Peyer's patch (tissue), 4 donors: ENCODE measurements at regions not wholly inside any gene's neighbourhood (a gene's known extent, or its start where the extent isn't known, plus 50 kb on each side); places are given as distances from the start of the nearest gene placed in this dataset.

Source experiments
- DNase-seq, 3 donors: peaks; one replicate each; pipeline ENCODE4 v3.0.0-alpha.2; 2017 to 2019
- H3K27ac ChIP-seq, 4 donors: fragments of 200-600 bp; sonication (generic); one replicate each; pipeline ENCODE4 v1.5.1; 2016 to 2019
- H3K27me3 ChIP-seq, 2 donors: fragments of 200-600 bp; sonication (generic); one replicate each; pipeline ENCODE4 v1.5.1; 2019
- H3K36me3 ChIP-seq, 3 donors: fragments of 200-600 bp; sonication (generic); one replicate each; pipeline ENCODE4 v1.5.1; 2016 to 2019
- H3K4me1 ChIP-seq, 4 donors: fragments of 200-600 bp; sonication (generic); one replicate each; pipeline ENCODE4 v1.5.1; 2016 to 2019
- H3K4me3 ChIP-seq, 4 donors: fragments of 200-600 bp; sonication (generic); 1 replicate in 3 of 4; 2 replicates in 1 of 4; pipeline ENCODE4 v1.5.1; 2016 to 2019; ENCODE audit warnings: mild to moderate bottlenecking in 1 of 4
- H3K9me3 ChIP-seq, 4 donors: fragments of 200-600 bp; sonication (generic); one replicate each; pipeline ENCODE4 v1.5.1; 2016 to 2019; ENCODE audit warnings: mild to moderate bottlenecking in 1 of 4
- CTCF ChIP-seq, 6 experiments: fragments of 450-650 bp in 4 of 6; fragments of 200-600 bp in 2 of 6; sonication (generic) in 1 of 6; IDR thresholded peaks; one replicate each; pipeline ENCODE4 v1.5.1; 2017 to 2019; ENCODE audit warnings: antibody characterized with exemption in 6 of 6, mild to moderate bottlenecking in 3 of 6, moderate library complexity in 1 of 6
- POLR2A ChIP-seq, 2 donors: fragments of 450-650 bp; IDR thresholded peaks; one replicate each; pipeline ENCODE4 v1.5.1; 2017; ENCODE audit warnings: antibody characterized with exemption in 2 of 2, mild to moderate bottlenecking in 2 of 2, moderate library complexity in 2 of 2

- no peak for DNase-seq
- Histone ChIP-seq H3K9me3 (no peaks in the 10 kb centered on the region), H3K27ac (no peak overlapping the region), H3K4me3 (no peak overlapping the region), H3K27me3 (no peaks in the 10 kb centered on the region), H3K4me1 (no peaks in the 10 kb centered on the region), H3K36me3 (no peaks in the 10 kb centered on the region)
- no peak for TF ChIP-seq CTCF (IDR thresholded peaks at IDR 0.05)
- TF ChIP-seq POLR2A (IDR thresholded peaks at IDR 0.05): no peak
Observed at GRCh38 chrX:120819126-120819525, 56.5 kb downstream of the CT47B1 start.

- Histone ChIP-seq H3K9me3 (no peaks in the 10 kb centered on the region), H3K36me3 (no peaks in the 10 kb centered on the region), H3K4me1 (no peaks in the 10 kb centered on the region), H3K4me3 (no peak overlapping the region), H3K27me3 (no peaks in the 10 kb centered on the region), H3K27ac (no peak overlapping the region)
- no peak for DNase-seq
- TF ChIP-seq CTCF (IDR thresholded peaks at IDR 0.05) (no peak), POLR2A (IDR thresholded peaks at IDR 0.05) (no peak)
Observed at GRCh38 chrX:120813982-120814381, 61.7 kb downstream of the CT47B1 start.

GRCh38 chrX:120801426-120801825 lies 74.2 kb downstream of the CT47B1 start:
- Histone ChIP-seq H3K27me3 (no peaks in the 10 kb centered on the region), H3K9me3 (no peaks in the 10 kb centered on the region), H3K4me1 (no peaks in the 10 kb centered on the region), H3K36me3 (no peaks in the 10 kb centered on the region), H3K4me3 (no peak overlapping the region), H3K27ac (no peak overlapping the region)
- TF ChIP-seq CTCF (IDR thresholded peaks at IDR 0.05) (no peak), POLR2A (IDR thresholded peaks at IDR 0.05) (no peak)
- no peak for DNase-seq

GRCh38 chrX:120797188-120797851 lies 78.3 kb downstream of the CT47B1 start:
- H3K9me3 ChIP-seq: no peaks in the 10 kb centered on the region
- H3K27me3 ChIP-seq: no peaks in the 10 kb centered on the region
- DNase-seq: no peak
- no peaks in the 10 kb centered on the region for H3K4me1 ChIP-seq
- TF ChIP-seq CTCF (IDR thresholded peaks at IDR 0.05) (no peak), POLR2A (IDR thresholded peaks at IDR 0.05) (no peak)
- no peak overlapping the region for H3K4me3 ChIP-seq
- H3K27ac ChIP-seq: no peak overlapping the region
- no peaks in the 10 kb centered on the region for H3K36me3 ChIP-seq

- no peaks in the 10 kb centered on the region for H3K9me3 ChIP-seq
- no peak overlapping the region for H3K27ac ChIP-seq
- no peak for DNase-seq
- H3K4me3 ChIP-seq: no peak overlapping the region
- no peaks in the 10 kb centered on the region for H3K4me1 ChIP-seq
- TF ChIP-seq CTCF (IDR thresholded peaks at IDR 0.05): no peak
- no peak for TF ChIP-seq POLR2A (IDR thresholded peaks at IDR 0.05)
- H3K36me3 ChIP-seq: no peaks in the 10 kb centered on the region
- H3K27me3 ChIP-seq: no peaks in the 10 kb centered on the region
Observed at GRCh38 chrX:120795301-120795700, 80.4 kb downstream of the CT47B1 start.

- TF ChIP-seq CTCF (IDR thresholded peaks at IDR 0.05) (no peak), POLR2A (IDR thresholded peaks at IDR 0.05) (no peak)
- no peaks in the 10 kb centered on the region for H3K9me3 ChIP-seq
- H3K36me3 ChIP-seq: no peaks in the 10 kb centered on the region
- no peak overlapping the region for H3K27ac ChIP-seq
- H3K4me3 ChIP-seq: no peak overlapping the region
- no peaks in the 10 kb centered on the region for H3K27me3 ChIP-seq
- no peaks in the 10 kb centered on the region for H3K4me1 ChIP-seq
- DNase-seq: no peak
Observed at GRCh38 chrX:120794525-120794975, 81.1 kb downstream of the CT47B1 start.
